Pancreas (tissue), 10 donors: ENCODE measurements at regions not wholly inside any gene's neighbourhood (a gene's known extent, or its start where the extent isn't known, plus 50 kb on each side); places are given as distances from the start of the nearest gene placed in this dataset.

ENCODE experiments used
- ATAC-seq, 4 donors: fragments of 200-7000 bp; cut with Tn5 transposase; one replicate each; pipeline versions ENCODE4 v1.8.0 to v1.9.1; 2020; ENCODE audit warnings: mild to moderate bottlenecking in 4 of 4, moderate library complexity in 4 of 4
- DNase-seq, 6 donors: peaks; one replicate each; pipeline ENCODE4 v3.0.0-alpha.2; 2020
- FAIRE-seq: peaks from 2 replicates; lab custom pipeline; 2012; peaks lifted over from hg19 to GRCh38; lab: Jason Lieb, UNC
- H3K27ac ChIP-seq, 4 donors: fragments of 200-600 bp; sonication (generic); 1 replicate in 3 of 4; 2 replicates in 1 of 4; pipeline versions ENCODE4 v1.5.0 to v1.8.0; 2020
- H3K27me3 ChIP-seq, 4 donors: fragments of 200-600 bp; one replicate each; pipeline ENCODE4 v1.8.0; 2021
- H3K36me3 ChIP-seq, 3 donors: fragments of 200-600 bp; sonication (generic) in 1 of 3; one replicate each; pipeline versions ENCODE4 v1.5.0 to v1.8.0; 2020 to 2021
- H3K4me1 ChIP-seq, 3 donors: fragments of 200-600 bp; one replicate each; pipeline ENCODE4 v1.8.0; 2021
- H3K4me3 ChIP-seq, 4 donors: fragments of 200-600 bp; sonication (generic) in 2 of 4; one replicate each; pipeline versions ENCODE4 v1.5.0 to v1.8.0; 2020 to 2021
- H3K9me3 ChIP-seq, 4 donors: fragments of 200-600 bp; one replicate each; pipeline ENCODE4 v1.8.0; 2021
- WGBS, 2 donors: extraction: QIAGEN DNeasy Blood & Tissue Kit; methylation state at CpG; one replicate each; pipeline ENCODE4 v1.1.7; 2013; 5-methylcytosine and 5-hydroxymethylcytosine counted together
- intact Hi-C, 3 donors: fragments of 100-400 bp; cut with DNase I; formaldehyde crosslinking; loops; one replicate each; pipeline versions ENCODE4 v1.11.1 to v1.14.2; 2022
- TF ChIP-seq, protein P1 (sequence below), 4 donors: fragments of 200-600 bp; sonication (generic) in 3 of 4; IDR thresholded peaks; one replicate each; pipeline versions ENCODE4 v1.5.0 to v1.8.0; 2021; ENCODE audit warnings: antibody characterized with exemption in 4 of 4
- donor health status: healthy with polysubstance abuse.
- donor health status: DM: no; HTN: no; CAD: no; lungs with moderate emphysema.
- donor health status: DM: no; HTN: no; CAD: no.
- donor health status: control.
- donor health status: control.
- donor health status: Bipolar disorder and iron deficiency.
- donor health status: DM: yes; HTN: yes; CAD: no.
- donor health status: DM: no; HTN: no; CAD: no.
- donor health status: DM: no; HTN: no; CAD: no.
- donor health status: DM: yes; HTN: yes; CAD: no.

- H3K27me3 ChIP-seq: no peaks in the 10 kb centered on the region
- no peak overlapping the region for H3K27ac ChIP-seq
- TF ChIP-seq, protein P1, sequence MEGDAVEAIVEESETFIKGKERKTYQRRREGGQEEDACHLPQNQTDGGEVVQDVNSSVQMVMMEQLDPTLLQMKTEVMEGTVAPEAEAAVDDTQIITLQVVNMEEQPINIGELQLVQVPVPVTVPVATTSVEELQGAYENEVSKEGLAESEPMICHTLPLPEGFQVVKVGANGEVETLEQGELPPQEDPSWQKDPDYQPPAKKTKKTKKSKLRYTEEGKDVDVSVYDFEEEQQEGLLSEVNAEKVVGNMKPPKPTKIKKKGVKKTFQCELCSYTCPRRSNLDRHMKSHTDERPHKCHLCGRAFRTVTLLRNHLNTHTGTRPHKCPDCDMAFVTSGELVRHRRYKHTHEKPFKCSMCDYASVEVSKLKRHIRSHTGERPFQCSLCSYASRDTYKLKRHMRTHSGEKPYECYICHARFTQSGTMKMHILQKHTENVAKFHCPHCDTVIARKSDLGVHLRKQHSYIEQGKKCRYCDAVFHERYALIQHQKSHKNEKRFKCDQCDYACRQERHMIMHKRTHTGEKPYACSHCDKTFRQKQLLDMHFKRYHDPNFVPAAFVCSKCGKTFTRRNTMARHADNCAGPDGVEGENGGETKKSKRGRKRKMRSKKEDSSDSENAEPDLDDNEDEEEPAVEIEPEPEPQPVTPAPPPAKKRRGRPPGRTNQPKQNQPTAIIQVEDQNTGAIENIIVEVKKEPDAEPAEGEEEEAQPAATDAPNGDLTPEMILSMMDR (IDR thresholded peaks at IDR 0.05): no peak
- no peaks in the 10 kb centered on the region for H3K36me3 ChIP-seq
- H3K9me3 ChIP-seq: no peaks in the 10 kb centered on the region
- H3K4me1 ChIP-seq: peaks cover 8 to 46% (median 14%) of the 10 kb centered on the region in 3 donors
- DNase-seq: no peak
- FAIRE-seq: no peak
- 25 to 26% methylated on average over 3 of the region's 3 CpGs for WGBS, 2 donors
- H3K4me3 ChIP-seq: no peak overlapping the region
- ATAC-seq: no peak
- intact Hi-C loops: loop anchor here in 1 of 3 donors (10.0 kb wide), 1 partner anchor 110 kb away; no protein-coding TSS in a partner anchor
These were observed 105.7 kb upstream of the AKIP1 start for GRCh38 chr11:8805296-8805695.

DNA sequence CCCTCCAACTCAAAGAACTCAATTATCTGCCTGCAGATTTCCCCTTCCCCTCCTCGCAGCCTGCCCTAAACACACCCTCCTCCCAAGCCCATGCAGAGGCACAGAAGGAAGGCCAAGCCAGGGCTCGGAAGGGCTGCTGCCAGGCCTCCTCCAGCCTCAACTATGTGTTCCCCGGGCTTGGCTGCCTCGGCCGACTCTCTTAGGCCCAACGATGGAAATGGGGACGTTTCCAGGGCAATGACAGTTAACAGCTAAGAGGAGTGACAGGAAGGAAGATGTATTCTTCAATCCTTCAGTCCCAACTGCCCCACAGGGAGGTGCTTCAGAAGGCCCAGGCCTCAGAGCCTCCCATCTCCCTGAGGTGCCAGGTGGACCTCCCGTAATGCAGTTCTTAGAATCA lies 104.0 kb upstream of the AKIP1 start:
- intact Hi-C loops: loop anchor here in 1 of 3 donors (10.0 kb wide), 1 partner anchor 112 kb away; no protein-coding TSS in a partner anchor
- ATAC-seq (no peak), DNase-seq (no peak), FAIRE-seq (no peak)
- TF ChIP-seq, protein P1 (IDR thresholded peaks at IDR 0.05): no peak
- H3K4me3 ChIP-seq: peak overlapping the region in 1 of 4 donors; percentile 3
- peaks cover 8 to 48% (median 10%) of the 10 kb centered on the region in 3 donors for H3K4me1 ChIP-seq
- H3K27ac ChIP-seq: peak overlapping the region in 2 of 4 donors; percentile 60 to 74
- 79 to 85% methylated on average over 8 of the region's 8 CpGs for WGBS, 2 donors
- H3K36me3 ChIP-seq: no peaks in the 10 kb centered on the region
- H3K27me3 ChIP-seq: no peaks in the 10 kb centered on the region
- H3K9me3 ChIP-seq: no peaks in the 10 kb centered on the region

DNA sequence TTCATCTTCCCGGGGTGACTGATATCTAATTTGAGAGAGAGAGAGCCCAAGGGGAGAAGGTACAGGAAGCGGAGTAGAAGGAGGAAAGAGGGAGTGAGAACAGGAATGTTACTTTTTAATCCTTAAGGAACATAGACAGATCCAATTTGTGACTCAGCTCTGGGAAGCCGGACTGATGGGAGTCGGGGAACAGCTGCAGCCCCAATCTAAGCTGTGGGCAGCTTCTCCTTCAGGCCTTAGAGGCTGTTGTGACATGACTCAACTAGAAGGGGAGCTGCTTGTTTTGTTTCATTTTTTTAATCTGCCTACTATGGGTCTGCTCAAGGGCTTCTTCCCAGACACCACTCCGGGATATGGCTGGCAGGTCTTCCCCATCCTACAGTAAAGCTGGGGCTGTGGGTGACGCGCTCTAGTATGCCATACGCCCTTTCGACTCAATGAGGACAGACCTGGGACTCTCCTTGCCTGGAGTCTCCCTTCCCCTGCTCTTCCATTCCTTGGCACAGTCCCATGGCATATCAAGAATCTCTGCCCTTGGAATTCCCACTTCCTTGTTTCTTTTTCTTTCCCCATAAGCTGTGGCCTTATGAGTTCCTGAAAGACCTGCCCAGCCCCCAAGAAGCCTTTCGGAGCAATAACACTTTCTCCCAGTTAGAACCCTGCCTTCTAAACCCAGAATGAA lies 103.3 kb upstream of the AKIP1 start:
- H3K9me3 ChIP-seq: no peaks in the 10 kb centered on the region
- peak overlapping the region in 2 of 4 donors; percentile 60 to 74 for H3K27ac ChIP-seq
- WGBS, 2 donors: 55 to 72% methylated on average over 10 of the region's 10 CpGs
- DNase-seq (peak in 2 of 6 donors; percentile 41 to 57), ATAC-seq (peak; percentile 19 to 38 (median 28)), FAIRE-seq (no peak)
- TF ChIP-seq, protein P1 (IDR thresholded peaks at IDR 0.05): no peak
- peak overlapping the region in 2 of 4 donors; percentile 44 to 75 for H3K4me3 ChIP-seq
- intact Hi-C loops: loop anchor here in 1 of 3 donors (10.0 kb wide), 1 partner anchor 113 kb away; no protein-coding TSS in a partner anchor
- no peaks in the 10 kb centered on the region for H3K36me3 ChIP-seq
- no peaks in the 10 kb centered on the region for H3K27me3 ChIP-seq
- peaks cover 8 to 55% (median 10%) of the 10 kb centered on the region in 3 donors for H3K4me1 ChIP-seq

DNA sequence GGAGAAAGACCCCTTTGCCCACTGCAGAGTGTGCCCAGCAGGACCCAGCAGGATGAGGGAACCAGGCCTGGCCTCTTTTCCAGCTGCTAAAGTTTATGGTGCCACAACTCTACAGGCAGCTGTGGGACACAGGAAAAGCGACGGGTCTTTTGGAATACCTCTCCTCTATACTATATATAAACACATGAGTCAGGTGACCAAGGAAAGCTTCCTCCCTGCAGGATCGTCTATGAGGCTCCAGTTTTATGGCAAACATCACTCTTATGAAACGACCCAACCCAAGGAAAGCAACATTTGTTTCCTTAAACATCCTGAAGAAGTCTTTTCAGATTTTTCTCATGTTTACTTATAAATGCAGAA lies 102.8 kb upstream of the AKIP1 start:
- H3K9me3 ChIP-seq: no peaks in the 10 kb centered on the region
- no peaks in the 10 kb centered on the region for H3K27me3 ChIP-seq
- H3K4me3 ChIP-seq: peak overlapping the region in 2 of 4 donors; percentile 44 to 75
- TF ChIP-seq, protein P1 (IDR thresholded peaks at IDR 0.05): no peak
- ATAC-seq: peak in 1 of 4 donors; percentile 0
- intact Hi-C loops: loop anchor here in 1 of 3 donors (10.0 kb wide), 1 partner anchor 113 kb away; no protein-coding TSS in a partner anchor
- H3K36me3 ChIP-seq: no peaks in the 10 kb centered on the region
- peaks cover 8 to 56% (median 10%) of the 10 kb centered on the region in 3 donors for H3K4me1 ChIP-seq
- H3K27ac ChIP-seq: peak overlapping the region in 2 of 4 donors; percentile 60 to 74
- DNase-seq: peak in 1 of 6 donors; percentile 11
- WGBS, 2 donors: 26 to 51% methylated on average over 4 of the region's 4 CpGs
- no peak for FAIRE-seq
